IMR-90 (cell line): ENCODE measurements at regions not wholly inside any gene's neighbourhood (a gene's known extent, or its start where the extent isn't known, plus 50 kb on each side); places are given as distances from the start of the nearest gene placed in this dataset.

Source experiments
- ATAC-seq: fragments of 200-7000 bp; cut with Tn5 transposase; 2 replicates; pipeline ENCODE4 v1.9.1; 2020; ENCODE audit warnings: low read depth, mild to moderate bottlenecking, moderate library complexity
- BruUV-seq: library from RNA; stranded (reverse); fragments of 400-500 nt; replicated peaks from 2 replicates; lab custom pipeline; 2021; lab: Mats Ljungman, UMichigan
- CTCF ChIA-PET: fragments of 300-600 bp; formaldehyde crosslinking; extraction: SDS; loops from one replicate; lab custom pipeline; 2021; ENCODE audit warnings: antibody characterized with exemption; lab: Yijun Ruan, JAX
- POLR2A ChIA-PET: fragments of 300-600 bp; sonication (Branson Sonifier 250); formaldehyde crosslinking; loops from one replicate; lab custom pipeline; 2022; ENCODE audit warnings: antibody characterized with exemption; ENCODE audit not compliant: unreplicated experiment; lab: Charles Lee
- DNase-seq: peaks from one replicate; pipeline ENCODE4 v3.0.0; 2013
- H2AFZ ChIP-seq: replicated peaks from 2 replicates; pipeline ENCODE3; 2013; ENCODE audit warnings: low read length, mild to moderate bottlenecking; ENCODE audit not compliant: poor library complexity
- H2AK5ac ChIP-seq: 2 replicates; pipeline ENCODE4 v1.6.1; 2013; ENCODE audit warnings: low read depth, low read length, inconsistent platforms
- H2AK9ac ChIP-seq: replicated peaks from 2 replicates; pipeline ENCODE3; 2013; ENCODE audit warnings: mild to moderate bottlenecking, low read depth, low read length, moderate library complexity; ENCODE audit not compliant: poor library complexity
- H2BK120ac ChIP-seq: 2 replicates; pipeline ENCODE4 v1.6.1; 2013; ENCODE audit warnings: low read depth, low read length, inconsistent platforms
- H2BK15ac ChIP-seq: 3 replicates; pipeline ENCODE4 v1.6.1; 2013; ENCODE audit warnings: low read depth, low read length, inconsistent platforms
- H2BK20ac ChIP-seq: 2 replicates; pipeline ENCODE4 v1.6.1; 2013; ENCODE audit warnings: low read depth, mild to moderate bottlenecking, inconsistent platforms, low read length, moderate library complexity
- H2BK5ac ChIP-seq: 2 replicates; pipeline ENCODE4 v1.6.1; 2013; ENCODE audit warnings: mild to moderate bottlenecking, low read depth, low read length, inconsistent platforms; ENCODE audit not compliant: poor library complexity, severe bottlenecking
- H3K14ac ChIP-seq: replicated peaks from 2 replicates; pipeline ENCODE4 v1.6.1; 2013; ENCODE audit warnings: low read depth, low read length, inconsistent platforms
- H3K18ac ChIP-seq: 2 replicates; pipeline ENCODE4 v1.6.1; 2013; ENCODE audit warnings: low read depth, low read length, control low read depth
- H3K23ac ChIP-seq: 2 replicates; pipeline ENCODE4 v1.6.1; 2013; ENCODE audit warnings: low read depth, low read length, inconsistent platforms
- H3K27ac ChIP-seq: 2 replicates; pipeline ENCODE4 v1.5.1; 2013; ENCODE audit warnings: mild to moderate bottlenecking, control low read depth, low read length; ENCODE audit not compliant: insufficient read depth
- H3K27me3 ChIP-seq: 2 replicates; pipeline ENCODE4 v1.6.1; 2013; ENCODE audit warnings: low read length; ENCODE audit not compliant: control insufficient read depth, insufficient read depth
- H3K36me3 ChIP-seq: 2 replicates; pipeline ENCODE4 v1.6.1; 2013; ENCODE audit warnings: low read length, mixed read lengths; ENCODE audit not compliant: control insufficient read depth, insufficient read depth
- H3K4ac ChIP-seq: 2 replicates; pipeline ENCODE4 v1.6.1; 2013; ENCODE audit warnings: low read depth, low read length, inconsistent platforms
- H3K4me1 ChIP-seq: 2 replicates; pipeline ENCODE4 v1.6.1; 2013; ENCODE audit warnings: low read length, mixed read lengths; ENCODE audit not compliant: control insufficient read depth, insufficient read depth
- H3K4me2 ChIP-seq: 2 replicates; pipeline ENCODE4 v1.6.1; 2013; ENCODE audit warnings: low read depth, mild to moderate bottlenecking, control low read depth, low read length, moderate library complexity
- H3K4me3 ChIP-seq: 2 replicates; pipeline ENCODE4 v1.5.1; 2013; ENCODE audit warnings: low read depth, mild to moderate bottlenecking, control low read depth, low read length, moderate library complexity; ENCODE audit not compliant: insufficient read depth
- H3K56ac ChIP-seq: 2 replicates; pipeline ENCODE4 v1.6.1; 2013; ENCODE audit warnings: low read length, inconsistent platforms; ENCODE audit not compliant: insufficient read depth; ENCODE audit errors: extremely low read depth
- H3K79me1 ChIP-seq, 2 experiments: 2 replicates each; pipeline ENCODE4 v1.6.1; 2013; ENCODE audit warnings: low read length in 2 of 2, inconsistent platforms in 1 of 2, low read depth in 1 of 2
- H3K9ac ChIP-seq: 2 replicates; pipeline ENCODE4 v1.6.1; 2013; ENCODE audit warnings: low read depth, low read length, control low read depth
- H3K9me1 ChIP-seq: 2 replicates; pipeline ENCODE4 v1.6.1; 2013; ENCODE audit warnings: low read length, inconsistent platforms; ENCODE audit not compliant: insufficient read depth
- H3K9me3 ChIP-seq: 2 replicates; pipeline ENCODE4 v1.6.1; 2013; ENCODE audit warnings: low read length; ENCODE audit not compliant: control insufficient read depth, insufficient read depth
- H4K20me1 ChIP-seq: 2 replicates; pipeline ENCODE4 v1.6.1; 2013; ENCODE audit warnings: low read length, inconsistent platforms; ENCODE audit not compliant: insufficient read depth
- H4K5ac ChIP-seq: 2 replicates; pipeline ENCODE4 v1.6.1; 2013; ENCODE audit warnings: mild to moderate bottlenecking, low read depth, low read length, control low read depth
- H4K8ac ChIP-seq, 2 experiments: 2 replicates each; pipeline ENCODE4 v1.6.1; 2013; ENCODE audit warnings: low read depth in 2 of 2, low read length in 2 of 2, control low read depth in 1 of 2, inconsistent platforms in 1 of 2
- H4K91ac ChIP-seq: 2 replicates; pipeline ENCODE4 v1.6.1; 2013; ENCODE audit warnings: low read depth, low read length, inconsistent platforms; ENCODE audit not compliant: insufficient read depth
- BHLHE40 ChIP-seq: fragments of 150-350 bp; IDR thresholded peaks from 2 replicates; pipeline ENCODE4 v1.6.1; 2016; ENCODE audit warnings: mild to moderate bottlenecking, low read depth, low read length
- CEBPB ChIP-seq: IDR thresholded peaks from 2 replicates; pipeline ENCODE4 v1.6.1; 2012; ENCODE audit warnings: low read depth, low read length, improper control_type of control experiment
- CHD1 ChIP-seq: IDR thresholded peaks from 2 replicates; pipeline ENCODE4 v1.6.1; 2012; ENCODE audit warnings: low read depth, low read length, improper control_type of control experiment
- FOS ChIP-seq: fragments of 150-350 bp; IDR thresholded peaks from 2 replicates; pipeline ENCODE4 v1.6.1; 2016; ENCODE audit warnings: low read depth, low read length
- MAFK ChIP-seq: IDR thresholded peaks from 2 replicates; pipeline ENCODE4 v1.6.1; 2012; ENCODE audit warnings: low read depth, low read length, improper control_type of control experiment
- MXI1 ChIP-seq: IDR thresholded peaks from 2 replicates; pipeline ENCODE4 v1.6.1; 2012; ENCODE audit warnings: low read depth, mild to moderate bottlenecking, low read length, moderate library complexity, borderline replicate concordance
- NFE2L2 ChIP-seq: fragments of 150-350 bp; IDR thresholded peaks from 2 replicates; pipeline ENCODE4 v1.6.1; 2016; ENCODE audit warnings: low read depth, mild to moderate bottlenecking, low read length
- POLR2A ChIP-seq: IDR thresholded peaks from 2 replicates; pipeline ENCODE4 v1.6.1; 2012; ENCODE audit warnings: mild to moderate bottlenecking, low read depth, low read length
- RAD21 ChIP-seq: IDR thresholded peaks from 2 replicates; pipeline ENCODE4 v1.6.1; 2012; ENCODE audit warnings: low read length, improper control_type of control experiment
- RCOR1 ChIP-seq: IDR thresholded peaks from 2 replicates; pipeline ENCODE4 v1.6.1; 2012; ENCODE audit warnings: mild to moderate bottlenecking, low read length, improper control_type of control experiment; ENCODE audit not compliant: insufficient replicate concordance
- RFX5 ChIP-seq: IDR thresholded peaks from 2 replicates; pipeline ENCODE4 v1.8.0; 2012; ENCODE audit warnings: low read depth, mild to moderate bottlenecking, low read length, moderate library complexity
- WGBS, 2 experiments: methylation state at CpG; one replicate each; pipeline versions ENCODE4 v1.1.5 to v1.1.7; 2013; ENCODE audit warnings: missing lambda C conversion rate in 2 of 2; ENCODE audit not compliant: insufficient read length in 1 of 2; ENCODE audit errors: extremely low coverage in 2 of 2; 5-methylcytosine and 5-hydroxymethylcytosine counted together
- dilution Hi-C: fragments of 300-500 bp; cut with HindIII; formaldehyde crosslinking; loops from one replicate; pipeline ENCODE4 v1.14.3; 2018; ENCODE audit warnings: low sequenced_read_pairs; ENCODE audit not compliant: unreplicated experiment
- in situ Hi-C: fragments of 300-500 bp; cut with MboI; formaldehyde crosslinking; loops from 3 replicates; pipeline ENCODE4 v1.14.3; 2019; ENCODE audit warnings: low sequenced_read_pairs, inconsistent platforms, mixed read lengths
- intact Hi-C: fragments of 100-400 bp; cut with micrococcal nuclease; formaldehyde crosslinking; loops from 2 replicates; pipeline ENCODE4 v1.10.0; 2022
- TF ChIP-seq, protein P1 (sequence below): fragments of 150-350 bp; IDR thresholded peaks from 2 replicates; pipeline ENCODE4 v1.6.1; 2017; ENCODE audit warnings: mild to moderate bottlenecking, antibody characterized with exemption, low read length, low read depth
- TF ChIP-seq, protein P2 (sequence below): conservative IDR thresholded peaks from 2 replicates; pipeline ENCODE4 v1.5.1; 2012; ENCODE audit warnings: mild to moderate bottlenecking, low read depth, low read length, improper control_type of control experiment

DNA sequence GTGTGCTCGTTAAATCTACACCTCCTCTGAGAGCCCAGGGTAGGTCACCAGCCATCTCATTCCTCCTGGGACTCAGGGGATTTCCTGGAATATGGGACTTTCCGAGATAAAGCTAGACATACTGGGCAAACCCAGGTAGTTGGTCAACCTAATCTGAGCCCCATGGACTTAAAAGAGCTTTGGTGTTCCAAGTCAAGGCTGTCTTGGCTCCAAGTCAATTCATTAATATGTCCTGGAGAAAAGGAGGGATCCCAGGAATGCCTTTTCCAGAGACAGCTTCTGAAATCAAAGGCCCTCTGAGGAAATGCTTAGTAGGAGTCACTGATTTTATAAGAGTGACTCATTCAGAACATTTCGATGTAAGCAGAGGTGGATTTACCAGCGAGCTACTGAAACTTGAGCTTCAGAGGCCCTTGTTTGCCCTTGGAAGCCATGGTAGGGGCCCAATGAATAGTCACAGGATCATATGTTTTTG, 137.3 kb upstream of the UBE2E1 start:
- peak overlapping the region; percentile 84 for H2BK120ac ChIP-seq
- peak overlapping the region; percentile 45 for H3K4me2 ChIP-seq
- H3K9me3 ChIP-seq: no peaks in the 10 kb centered on the region
- ATAC-seq (peak; percentile 87), DNase-seq (peak; percentile 94)
- 27% methylated on average over 3 of the region's 4 CpGs; no CpG with 5 or more reads in 1 of the 2 experiments for WGBS, 2 experiments
- no peaks in the 10 kb centered on the region for H4K20me1 ChIP-seq
- ChIA-PET POLR2A (no interaction called here), CTCF (interaction anchor here (0.6 to 1.6 kb wide), 2 partner anchors 15 to 486 kb away, joined by 3 to 4 read pairs; no protein-coding TSS in a partner anchor)
- in situ Hi-C loops: no loop called here
- peak overlapping the region; percentile 49 for H2AFZ ChIP-seq
- dilution Hi-C loops: no loop called here
- H4K91ac ChIP-seq: peak overlapping the region; percentile 88
- peak overlapping the region; percentile 78 for H3K4ac ChIP-seq
- intact Hi-C loops: no loop called here
- peak overlapping the region; percentile 47; the same call in 1 of the 2 replicates for H4K5ac ChIP-seq
- peaks cover 10% of the 10 kb centered on the region for H3K9me1 ChIP-seq
- H3K23ac ChIP-seq: peak overlapping the region; percentile 66; the same call in 1 of the 2 replicates
- H3K56ac ChIP-seq: peak overlapping the region; percentile 49; the same call in 1 of the 2 replicates
- no peak overlapping the region for H3K9ac ChIP-seq
- H3K4me3 ChIP-seq: no peak overlapping the region
- peak overlapping the region; percentile 53 for H2AK9ac ChIP-seq
- H2AK5ac ChIP-seq: peak overlapping the region; percentile 90
- no peaks in the 10 kb centered on the region for H3K36me3 ChIP-seq
- H2BK5ac ChIP-seq: peak overlapping the region; percentile 88
- H3K4me1 ChIP-seq: peaks cover 9% of the 10 kb centered on the region
- H3K18ac ChIP-seq: peak overlapping the region; percentile 91
- peak overlapping the region; percentile 30 to 81; a peak in 3 of 4 replicates for H4K8ac ChIP-seq
- H3K27ac ChIP-seq: peak overlapping the region; percentile 76
- H2BK15ac ChIP-seq: peak overlapping the region; percentile 86; the same call in 2 of the 3 replicates
- H2BK20ac ChIP-seq: peak overlapping the region; percentile 94
- H3K27me3 ChIP-seq: no peaks in the 10 kb centered on the region
- TF ChIP-seq CEBPB (peak; percentile 64; the same call in 1 of the 2 replicates), RAD21 (peak; percentile 16; the same call in 1 of the 2 replicates), FOS (peak; percentile 91), POLR2A (no peak), RCOR1 (no peak), CHD1 (no peak), NFE2L2 (no peak), MAFK (no peak), BHLHE40 (peak; percentile 21; the same call in 1 of the 2 replicates), MXI1 (no peak), RFX5 (no peak)
- TF ChIP-seq, protein P1, sequence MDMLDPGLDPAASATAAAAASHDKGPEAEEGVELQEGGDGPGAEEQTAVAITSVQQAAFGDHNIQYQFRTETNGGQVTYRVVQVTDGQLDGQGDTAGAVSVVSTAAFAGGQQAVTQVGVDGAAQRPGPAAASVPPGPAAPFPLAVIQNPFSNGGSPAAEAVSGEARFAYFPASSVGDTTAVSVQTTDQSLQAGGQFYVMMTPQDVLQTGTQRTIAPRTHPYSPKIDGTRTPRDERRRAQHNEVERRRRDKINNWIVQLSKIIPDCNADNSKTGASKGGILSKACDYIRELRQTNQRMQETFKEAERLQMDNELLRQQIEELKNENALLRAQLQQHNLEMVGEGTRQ: no peak
- TF ChIP-seq, protein P2, sequence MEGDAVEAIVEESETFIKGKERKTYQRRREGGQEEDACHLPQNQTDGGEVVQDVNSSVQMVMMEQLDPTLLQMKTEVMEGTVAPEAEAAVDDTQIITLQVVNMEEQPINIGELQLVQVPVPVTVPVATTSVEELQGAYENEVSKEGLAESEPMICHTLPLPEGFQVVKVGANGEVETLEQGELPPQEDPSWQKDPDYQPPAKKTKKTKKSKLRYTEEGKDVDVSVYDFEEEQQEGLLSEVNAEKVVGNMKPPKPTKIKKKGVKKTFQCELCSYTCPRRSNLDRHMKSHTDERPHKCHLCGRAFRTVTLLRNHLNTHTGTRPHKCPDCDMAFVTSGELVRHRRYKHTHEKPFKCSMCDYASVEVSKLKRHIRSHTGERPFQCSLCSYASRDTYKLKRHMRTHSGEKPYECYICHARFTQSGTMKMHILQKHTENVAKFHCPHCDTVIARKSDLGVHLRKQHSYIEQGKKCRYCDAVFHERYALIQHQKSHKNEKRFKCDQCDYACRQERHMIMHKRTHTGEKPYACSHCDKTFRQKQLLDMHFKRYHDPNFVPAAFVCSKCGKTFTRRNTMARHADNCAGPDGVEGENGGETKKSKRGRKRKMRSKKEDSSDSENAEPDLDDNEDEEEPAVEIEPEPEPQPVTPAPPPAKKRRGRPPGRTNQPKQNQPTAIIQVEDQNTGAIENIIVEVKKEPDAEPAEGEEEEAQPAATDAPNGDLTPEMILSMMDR: no peak
- H3K79me1 ChIP-seq: no peaks in the 10 kb centered on the region
- no TSS peak for BruUV-seq
- H3K14ac ChIP-seq: peak overlapping the region; percentile 73
